SK-N-SH treated with all-trans-retinoic acid at 6 μM for 48 hours (cell line): ENCODE measurements at regions not wholly inside any gene's neighbourhood (a gene's known extent, or its start where the extent isn't known, plus 50 kb on each side); places are given as distances from the start of the nearest gene placed in this dataset.

Experiments used
- ATAC-seq: fragments of 200-7000 bp; cut with Tn5 transposase; 3 replicates; pipeline ENCODE4 v1.9.1; 2020; ENCODE audit warnings: mild to moderate bottlenecking, moderate library complexity
- ARNTL ChIP-seq: fragments of 450-650 bp; formaldehyde crosslinking; IDR thresholded peaks from 2 replicates; pipeline ENCODE4 v1.5.0; 2020; ENCODE audit warnings: low read depth, mild to moderate bottlenecking, moderate library complexity, borderline replicate concordance
- BACH2 ChIP-seq: fragments of 250-450 bp; sonication (Bioruptor Pico); IDR thresholded peaks from 2 replicates; pipeline ENCODE4 v1.9.0; 2021; ENCODE audit warnings: mild to moderate bottlenecking, borderline replicate concordance
- CSDC2 ChIP-seq: fragments of 250-450 bp; sonication (Bioruptor Pico); IDR thresholded peaks from 2 replicates; pipeline ENCODE4 v1.5.0; 2020; ENCODE audit warnings: mild to moderate bottlenecking, moderate library complexity
- ESRRG ChIP-seq: fragments of 250-450 bp; sonication (Bioruptor Pico); IDR thresholded peaks from 2 replicates; pipeline ENCODE4 v1.6.1; 2021; ENCODE audit warnings: mild to moderate bottlenecking
- GLIS3 ChIP-seq: fragments of 250-450 bp; sonication (Bioruptor Pico); IDR thresholded peaks from 2 replicates; pipeline ENCODE4 v1.5.0; 2020; ENCODE audit warnings: mild to moderate bottlenecking, moderate library complexity
- ISL1 ChIP-seq: fragments of 250-450 bp; sonication (Bioruptor Pico); IDR thresholded peaks from 2 replicates; pipeline ENCODE4 v2.1.2; 2022; ENCODE audit warnings: mild to moderate bottlenecking, moderate library complexity
- OSR1 ChIP-seq: fragments of 250-450 bp; sonication (Bioruptor Pico); IDR thresholded peaks from 2 replicates; pipeline ENCODE4 v1.8.0; 2022; ENCODE audit warnings: moderate library complexity, mild to moderate bottlenecking, inconsistent platforms
- PPARA ChIP-seq: fragments of 250-450 bp; sonication (Bioruptor Pico); IDR thresholded peaks from 2 replicates; pipeline ENCODE4 v1.5.0; 2020; ENCODE audit warnings: mild to moderate bottlenecking, borderline replicate concordance
- RARB ChIP-seq: fragments of 250-450 bp; sonication (Bioruptor Pico); IDR thresholded peaks from 2 replicates; pipeline ENCODE4 v1.8.0; 2021; ENCODE audit warnings: mild to moderate bottlenecking, moderate library complexity
- TCF4 ChIP-seq: fragments of 250-450 bp; sonication (Bioruptor Pico); IDR thresholded peaks from 2 replicates; pipeline ENCODE4 v1.8.0; 2021; ENCODE audit warnings: mild to moderate bottlenecking, moderate library complexity, borderline replicate concordance
- TOX ChIP-seq: fragments of 250-450 bp; sonication (Bioruptor Pico); IDR thresholded peaks from 2 replicates; pipeline ENCODE4 v1.8.0; 2021; ENCODE audit warnings: mild to moderate bottlenecking, moderate library complexity, borderline replicate concordance
- ZC3H10 ChIP-seq: fragments of 250-450 bp; sonication (Bioruptor Pico); IDR thresholded peaks from 2 replicates; pipeline ENCODE4 v1.5.1; 2021; ENCODE audit warnings: mild to moderate bottlenecking, moderate library complexity
- ZFP3 ChIP-seq: fragments of 250-450 bp; sonication (Bioruptor Pico); IDR thresholded peaks from 2 replicates; pipeline ENCODE4 v1.5.0; 2020; ENCODE audit warnings: mild to moderate bottlenecking, moderate library complexity
- ZNF565 ChIP-seq: fragments of 450-650 bp; formaldehyde crosslinking; conservative IDR thresholded peaks from 2 replicates; pipeline ENCODE4 v1.5.0; 2020; ENCODE audit warnings: low read depth, mild to moderate bottlenecking, moderate library complexity
- ZNF70 ChIP-seq: fragments of 450-650 bp; formaldehyde crosslinking; IDR thresholded peaks from 2 replicates; pipeline ENCODE4 v1.5.0; 2020; ENCODE audit warnings: mild to moderate bottlenecking, moderate library complexity
- ZNF8 ChIP-seq: fragments of 450-650 bp; formaldehyde crosslinking; IDR thresholded peaks from 2 replicates; pipeline ENCODE4 v1.5.0; 2020; ENCODE audit warnings: mild to moderate bottlenecking, moderate library complexity
- TF ChIP-seq, protein P1 (sequence below): fragments of 250-450 bp; sonication (Bioruptor Pico); IDR thresholded peaks from 2 replicates; pipeline ENCODE4 v1.8.0; 2021; ENCODE audit warnings: low read depth, mild to moderate bottlenecking, moderate library complexity, borderline replicate concordance
- TF ChIP-seq, protein P2 (sequence below): fragments of 250-450 bp; sonication (Bioruptor Pico); IDR thresholded peaks from 2 replicates; pipeline ENCODE4 v1.5.0; 2020; ENCODE audit warnings: mild to moderate bottlenecking, moderate library complexity
- TF ChIP-seq, protein P3 (sequence below): fragments of 250-450 bp; sonication (Bioruptor Pico); IDR thresholded peaks from 2 replicates; pipeline ENCODE4 v1.5.1; 2020; ENCODE audit warnings: low read depth, mild to moderate bottlenecking, moderate library complexity
- TF ChIP-seq, protein P4 (sequence below): fragments of 250-450 bp; sonication (Bioruptor Pico); IDR thresholded peaks from 2 replicates; pipeline ENCODE4 v1.8.0; 2020; ENCODE audit warnings: mild to moderate bottlenecking, moderate library complexity, borderline replicate concordance
- TF ChIP-seq, protein P5 (sequence below): fragments of 250-450 bp; sonication (Bioruptor Pico); IDR thresholded peaks from 2 replicates; pipeline ENCODE4 v1.5.1; 2021; ENCODE audit warnings: mild to moderate bottlenecking, moderate library complexity

DNA sequence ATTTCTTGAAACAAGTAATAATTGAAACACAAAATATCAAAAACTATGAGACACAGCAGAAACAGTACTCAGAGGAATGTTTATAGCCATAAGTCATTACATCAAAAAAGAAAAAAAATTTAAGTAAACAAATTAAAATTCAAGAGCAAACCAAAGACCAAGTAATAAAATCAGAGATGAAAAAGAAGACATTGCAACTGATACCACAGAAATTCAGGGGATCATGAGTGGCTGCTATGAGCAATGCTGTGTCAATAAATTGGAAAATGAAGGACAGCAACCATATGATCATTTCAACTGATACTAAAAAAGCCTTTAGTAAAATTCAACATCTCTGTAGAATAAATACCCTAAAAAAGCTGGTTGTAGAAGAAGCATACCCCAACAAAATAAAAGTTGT is 644.1 kb upstream of the BCHE start:
- no peak for ATAC-seq
- TF ChIP-seq RARB = no peak
- no peak for TF ChIP-seq ZFP3
- TF ChIP-seq ESRRG (CRISPR knock-in tag) = no peak
- no peak for TF ChIP-seq ARNTL (CRISPR knock-in tag)
- TF ChIP-seq, protein P1, sequence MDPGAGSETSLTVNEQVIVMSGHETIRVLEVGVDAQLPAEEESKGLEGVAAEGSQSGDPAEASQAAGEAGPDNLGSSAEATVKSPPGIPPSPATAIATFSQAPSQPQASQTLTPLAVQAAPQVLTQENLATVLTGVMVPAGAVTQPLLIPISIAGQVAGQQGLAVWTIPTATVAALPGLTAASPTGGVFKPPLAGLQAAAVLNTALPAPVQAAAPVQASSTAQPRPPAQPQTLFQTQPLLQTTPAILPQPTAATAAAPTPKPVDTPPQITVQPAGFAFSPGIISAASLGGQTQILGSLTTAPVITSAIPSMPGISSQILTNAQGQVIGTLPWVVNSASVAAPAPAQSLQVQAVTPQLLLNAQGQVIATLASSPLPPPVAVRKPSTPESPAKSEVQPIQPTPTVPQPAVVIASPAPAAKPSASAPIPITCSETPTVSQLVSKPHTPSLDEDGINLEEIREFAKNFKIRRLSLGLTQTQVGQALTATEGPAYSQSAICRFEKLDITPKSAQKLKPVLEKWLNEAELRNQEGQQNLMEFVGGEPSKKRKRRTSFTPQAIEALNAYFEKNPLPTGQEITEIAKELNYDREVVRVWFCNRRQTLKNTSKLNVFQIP (CRISPR knock-in tag) = no peak
- TF ChIP-seq OSR1 (CRISPR knock-in tag) = no peak
- no peak for TF ChIP-seq CSDC2 (CRISPR knock-in tag)
- no peak for TF ChIP-seq GLIS3 (CRISPR knock-in tag)
- TF ChIP-seq ISL1 (CRISPR knock-in tag) = no peak
- no peak for TF ChIP-seq PPARA (CRISPR knock-in tag)
- TF ChIP-seq TOX = no peak
- no peak for TF ChIP-seq ZNF8
- no peak for TF ChIP-seq BACH2 (CRISPR knock-in tag)
- no peak for TF ChIP-seq ZNF70
- TF ChIP-seq, protein P2, sequence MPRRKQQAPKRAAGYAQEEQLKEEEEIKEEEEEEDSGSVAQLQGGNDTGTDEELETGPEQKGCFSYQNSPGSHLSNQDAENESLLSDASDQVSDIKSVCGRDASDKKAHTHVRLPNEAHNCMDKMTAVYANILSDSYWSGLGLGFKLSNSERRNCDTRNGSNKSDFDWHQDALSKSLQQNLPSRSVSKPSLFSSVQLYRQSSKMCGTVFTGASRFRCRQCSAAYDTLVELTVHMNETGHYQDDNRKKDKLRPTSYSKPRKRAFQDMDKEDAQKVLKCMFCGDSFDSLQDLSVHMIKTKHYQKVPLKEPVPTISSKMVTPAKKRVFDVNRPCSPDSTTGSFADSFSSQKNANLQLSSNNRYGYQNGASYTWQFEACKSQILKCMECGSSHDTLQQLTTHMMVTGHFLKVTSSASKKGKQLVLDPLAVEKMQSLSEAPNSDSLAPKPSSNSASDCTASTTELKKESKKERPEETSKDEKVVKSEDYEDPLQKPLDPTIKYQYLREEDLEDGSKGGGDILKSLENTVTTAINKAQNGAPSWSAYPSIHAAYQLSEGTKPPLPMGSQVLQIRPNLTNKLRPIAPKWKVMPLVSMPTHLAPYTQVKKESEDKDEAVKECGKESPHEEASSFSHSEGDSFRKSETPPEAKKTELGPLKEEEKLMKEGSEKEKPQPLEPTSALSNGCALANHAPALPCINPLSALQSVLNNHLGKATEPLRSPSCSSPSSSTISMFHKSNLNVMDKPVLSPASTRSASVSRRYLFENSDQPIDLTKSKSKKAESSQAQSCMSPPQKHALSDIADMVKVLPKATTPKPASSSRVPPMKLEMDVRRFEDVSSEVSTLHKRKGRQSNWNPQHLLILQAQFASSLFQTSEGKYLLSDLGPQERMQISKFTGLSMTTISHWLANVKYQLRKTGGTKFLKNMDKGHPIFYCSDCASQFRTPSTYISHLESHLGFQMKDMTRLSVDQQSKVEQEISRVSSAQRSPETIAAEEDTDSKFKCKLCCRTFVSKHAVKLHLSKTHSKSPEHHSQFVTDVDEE (CRISPR knock-in tag) = no peak
- TF ChIP-seq TCF4 (CRISPR knock-in tag) = no peak
- TF ChIP-seq, protein P3, sequence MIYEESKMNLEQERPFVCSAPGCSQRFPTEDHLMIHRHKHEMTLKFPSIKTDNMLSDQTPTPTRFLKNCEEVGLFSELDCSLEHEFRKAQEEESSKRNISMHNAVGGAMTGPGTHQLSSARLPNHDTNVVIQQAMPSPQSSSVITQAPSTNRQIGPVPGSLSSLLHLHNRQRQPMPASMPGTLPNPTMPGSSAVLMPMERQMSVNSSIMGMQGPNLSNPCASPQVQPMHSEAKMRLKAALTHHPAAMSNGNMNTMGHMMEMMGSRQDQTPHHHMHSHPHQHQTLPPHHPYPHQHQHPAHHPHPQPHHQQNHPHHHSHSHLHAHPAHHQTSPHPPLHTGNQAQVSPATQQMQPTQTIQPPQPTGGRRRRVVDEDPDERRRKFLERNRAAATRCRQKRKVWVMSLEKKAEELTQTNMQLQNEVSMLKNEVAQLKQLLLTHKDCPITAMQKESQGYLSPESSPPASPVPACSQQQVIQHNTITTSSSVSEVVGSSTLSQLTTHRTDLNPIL = no peak

DNA sequence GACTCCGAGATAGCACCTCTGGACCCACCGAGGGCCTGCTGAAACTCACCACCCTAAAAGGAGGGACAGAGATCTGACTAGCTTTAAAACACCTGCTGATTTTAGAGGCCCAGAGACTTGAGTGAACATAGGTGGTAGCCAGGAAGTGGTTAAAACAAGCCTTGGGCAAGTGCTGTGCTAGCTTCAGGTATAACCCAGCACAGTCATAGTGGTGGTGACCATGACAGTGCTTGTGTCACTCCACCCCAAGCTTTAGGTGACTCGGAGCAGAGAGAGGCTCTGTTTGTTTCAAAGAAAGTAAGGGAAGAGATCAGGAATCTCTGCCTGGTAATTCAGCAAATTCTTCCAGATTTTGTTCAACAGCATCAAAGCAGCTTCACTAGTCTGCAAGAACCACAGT is 641.1 kb upstream of the BCHE start:
- no peak for ATAC-seq
- TF ChIP-seq ZNF565 (CRISPR knock-in tag) (no peak), ZC3H10 (CRISPR knock-in tag) (no peak), ARNTL (CRISPR knock-in tag) (no peak), TCF4 (CRISPR knock-in tag) (no peak), ZNF8 (no peak)
- TF ChIP-seq, protein P4, sequence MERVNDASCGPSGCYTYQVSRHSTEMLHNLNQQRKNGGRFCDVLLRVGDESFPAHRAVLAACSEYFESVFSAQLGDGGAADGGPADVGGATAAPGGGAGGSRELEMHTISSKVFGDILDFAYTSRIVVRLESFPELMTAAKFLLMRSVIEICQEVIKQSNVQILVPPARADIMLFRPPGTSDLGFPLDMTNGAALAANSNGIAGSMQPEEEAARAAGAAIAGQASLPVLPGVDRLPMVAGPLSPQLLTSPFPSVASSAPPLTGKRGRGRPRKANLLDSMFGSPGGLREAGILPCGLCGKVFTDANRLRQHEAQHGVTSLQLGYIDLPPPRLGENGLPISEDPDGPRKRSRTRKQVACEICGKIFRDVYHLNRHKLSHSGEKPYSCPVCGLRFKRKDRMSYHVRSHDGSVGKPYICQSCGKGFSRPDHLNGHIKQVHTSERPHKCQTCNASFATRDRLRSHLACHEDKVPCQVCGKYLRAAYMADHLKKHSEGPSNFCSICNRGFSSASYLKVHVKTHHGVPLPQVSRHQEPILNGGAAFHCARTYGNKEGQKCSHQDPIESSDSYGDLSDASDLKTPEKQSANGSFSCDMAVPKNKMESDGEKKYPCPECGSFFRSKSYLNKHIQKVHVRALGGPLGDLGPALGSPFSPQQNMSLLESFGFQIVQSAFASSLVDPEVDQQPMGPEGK (CRISPR knock-in tag) = no peak
- TF ChIP-seq, protein P2 (CRISPR knock-in tag) = no peak
- TF ChIP-seq, protein P5, sequence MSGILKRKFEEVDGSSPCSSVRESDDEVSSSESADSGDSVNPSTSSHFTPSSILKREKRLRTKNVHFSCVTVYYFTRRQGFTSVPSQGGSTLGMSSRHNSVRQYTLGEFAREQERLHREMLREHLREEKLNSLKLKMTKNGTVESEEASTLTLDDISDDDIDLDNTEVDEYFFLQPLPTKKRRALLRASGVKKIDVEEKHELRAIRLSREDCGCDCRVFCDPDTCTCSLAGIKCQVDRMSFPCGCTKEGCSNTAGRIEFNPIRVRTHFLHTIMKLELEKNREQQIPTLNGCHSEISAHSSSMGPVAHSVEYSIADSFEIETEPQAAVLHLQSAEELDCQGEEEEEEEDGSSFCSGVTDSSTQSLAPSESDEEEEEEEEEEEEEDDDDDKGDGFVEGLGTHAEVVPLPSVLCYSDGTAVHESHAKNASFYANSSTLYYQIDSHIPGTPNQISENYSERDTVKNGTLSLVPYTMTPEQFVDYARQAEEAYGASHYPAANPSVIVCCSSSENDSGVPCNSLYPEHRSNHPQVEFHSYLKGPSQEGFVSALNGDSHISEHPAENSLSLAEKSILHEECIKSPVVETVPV (CRISPR knock-in tag) = no peak
